ENCODE measurements at regions not wholly inside any gene's neighbourhood (a gene's known extent, or its start where the extent isn't known, plus 50 kb on each side); places are given as distances from the start of the nearest gene placed in this dataset.
"Not testable (repeated sequence)": the region's sequence is repeated elsewhere in the genome, so short reads cannot be mapped to it uniquely, and the experiment has no call there.

GRCh38 chr20:1845163-1845523 lies 50.1 kb upstream of the SIRPA start:
- DNase-seq: no peak

DNA sequence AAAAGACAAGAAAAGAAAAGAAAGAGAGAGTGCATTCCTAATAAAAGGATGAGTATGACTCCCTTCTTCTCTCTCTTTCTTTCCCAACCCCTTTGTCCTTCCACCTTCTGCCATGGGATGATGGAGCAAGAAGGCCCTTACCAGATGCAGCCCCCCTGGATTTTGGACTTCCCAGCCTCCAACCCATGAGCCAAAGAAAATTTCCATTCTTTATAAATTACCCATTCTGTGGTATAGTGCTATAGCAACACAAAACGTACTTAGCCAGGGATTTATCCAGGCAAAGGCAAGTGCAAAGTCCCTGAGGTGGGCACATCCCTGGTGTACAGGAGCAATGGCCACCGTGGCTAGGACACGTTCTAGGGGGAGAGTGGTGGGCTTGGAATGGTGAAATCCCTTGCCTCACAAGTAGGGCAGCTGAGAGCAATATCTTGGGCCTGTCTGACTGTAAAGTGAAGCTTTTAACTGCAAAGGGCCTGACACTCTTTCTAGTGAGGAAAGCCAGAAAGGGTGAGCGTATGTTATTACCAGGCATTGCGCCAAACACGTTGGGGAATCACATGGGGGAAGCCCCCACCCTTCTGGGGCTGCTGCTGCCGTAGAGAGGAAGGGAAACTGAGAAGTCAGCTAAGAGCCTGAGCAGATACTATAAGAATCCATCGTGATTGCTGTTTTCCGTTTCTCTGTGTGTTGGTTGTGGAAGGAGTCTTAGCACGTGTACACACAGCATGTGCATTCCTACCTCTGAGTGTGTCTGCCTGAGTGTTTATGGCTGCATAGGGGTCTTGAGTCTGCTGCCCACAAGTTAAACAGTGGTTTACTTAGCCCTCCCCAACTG lies 50.7 kb upstream of the SIRPA start:
- DNase-seq: peak; percentile 54

DNA sequence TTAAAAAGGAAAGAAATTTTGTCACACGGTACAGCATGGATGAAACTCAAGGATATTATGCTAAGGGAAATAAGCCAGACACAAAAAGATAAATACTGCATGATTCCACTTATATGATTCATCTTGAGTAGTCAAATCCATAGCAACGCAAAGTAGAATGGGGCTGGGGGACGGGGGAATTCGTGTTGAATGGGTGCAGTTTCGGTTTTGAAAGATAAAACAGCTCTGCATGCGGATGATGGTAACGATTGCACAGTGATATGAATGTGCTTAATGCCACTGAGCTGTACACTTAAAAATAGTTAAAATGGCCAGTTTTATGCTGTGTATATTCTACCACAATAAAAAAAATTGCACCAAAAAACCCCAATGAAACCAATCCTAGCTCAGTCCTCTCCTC lies 52.9 kb upstream of the SIRPA start:
- DNase-seq: no peak

DNA sequence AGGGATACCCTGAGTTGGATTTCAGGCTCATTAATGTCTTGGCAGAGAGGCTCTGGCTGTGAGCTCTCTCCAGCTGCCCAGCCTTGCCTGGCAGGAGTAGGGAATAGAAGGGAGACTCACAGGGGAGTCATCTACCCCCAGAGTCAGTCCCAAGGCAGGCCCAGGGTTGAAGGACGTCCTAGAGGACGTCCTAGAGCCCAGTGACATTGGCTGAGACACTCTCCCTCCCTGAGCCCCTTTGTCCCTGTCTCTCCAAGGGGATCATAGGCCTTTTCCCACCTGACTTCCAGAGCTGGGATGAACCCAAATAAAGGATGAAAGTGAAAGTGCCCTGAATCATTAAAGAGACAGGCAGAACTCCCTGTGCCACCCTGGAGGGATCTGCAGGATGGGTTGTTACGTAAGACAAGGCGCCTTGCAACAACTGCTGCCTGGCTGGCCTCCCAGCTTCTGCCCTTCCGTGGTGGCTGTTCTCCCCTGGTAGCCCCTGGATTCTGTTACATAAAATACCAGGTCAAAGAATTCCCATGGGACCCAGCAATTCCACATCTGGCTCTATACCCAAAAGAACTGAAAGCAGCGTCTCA lies 53.6 kb upstream of the SIRPA start:
- DNase-seq: no peak

DNA sequence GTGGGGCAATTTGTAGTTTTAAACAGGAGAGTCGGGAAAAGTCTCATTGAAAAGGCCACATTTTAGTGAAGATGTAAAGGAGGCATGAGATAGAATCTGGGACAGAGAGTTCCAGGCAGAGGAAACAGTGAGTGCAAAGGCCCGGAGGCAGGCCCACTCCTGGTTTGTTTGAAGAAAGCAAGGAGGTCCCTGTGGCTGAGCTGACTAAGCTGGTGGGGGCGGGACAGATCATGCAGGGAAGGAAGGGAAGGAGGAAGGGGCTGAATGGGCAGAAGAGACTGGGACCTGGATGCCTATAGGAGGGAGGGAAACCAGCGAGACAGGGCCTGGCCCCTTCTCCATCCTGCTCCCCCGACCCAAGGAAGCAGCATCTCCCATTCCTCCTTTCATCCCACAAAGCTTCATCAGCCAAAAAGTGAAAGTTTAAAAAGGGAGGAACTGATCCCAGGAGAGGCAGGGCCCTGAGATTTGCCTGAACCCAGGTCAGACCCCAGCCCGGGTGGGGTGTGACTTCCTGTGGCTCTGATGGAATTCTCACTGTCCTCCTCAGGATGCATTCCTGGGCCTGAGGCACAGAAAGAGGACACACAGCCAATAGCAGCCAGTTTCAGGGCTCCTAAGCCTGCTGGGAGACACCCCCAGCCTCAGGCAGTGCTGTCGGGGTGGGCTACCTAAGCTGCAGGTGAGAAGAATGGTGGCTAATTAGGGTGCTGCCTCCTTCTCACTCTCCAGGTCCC lies 54.2 kb upstream of the SIRPA start:
- no peak for DNase-seq

- not testable (repeated sequence) for DNase-seq
Observed at GRCh38 chr20:1839376-1840317, 55.6 kb upstream of the SIRPA start.

DNA sequence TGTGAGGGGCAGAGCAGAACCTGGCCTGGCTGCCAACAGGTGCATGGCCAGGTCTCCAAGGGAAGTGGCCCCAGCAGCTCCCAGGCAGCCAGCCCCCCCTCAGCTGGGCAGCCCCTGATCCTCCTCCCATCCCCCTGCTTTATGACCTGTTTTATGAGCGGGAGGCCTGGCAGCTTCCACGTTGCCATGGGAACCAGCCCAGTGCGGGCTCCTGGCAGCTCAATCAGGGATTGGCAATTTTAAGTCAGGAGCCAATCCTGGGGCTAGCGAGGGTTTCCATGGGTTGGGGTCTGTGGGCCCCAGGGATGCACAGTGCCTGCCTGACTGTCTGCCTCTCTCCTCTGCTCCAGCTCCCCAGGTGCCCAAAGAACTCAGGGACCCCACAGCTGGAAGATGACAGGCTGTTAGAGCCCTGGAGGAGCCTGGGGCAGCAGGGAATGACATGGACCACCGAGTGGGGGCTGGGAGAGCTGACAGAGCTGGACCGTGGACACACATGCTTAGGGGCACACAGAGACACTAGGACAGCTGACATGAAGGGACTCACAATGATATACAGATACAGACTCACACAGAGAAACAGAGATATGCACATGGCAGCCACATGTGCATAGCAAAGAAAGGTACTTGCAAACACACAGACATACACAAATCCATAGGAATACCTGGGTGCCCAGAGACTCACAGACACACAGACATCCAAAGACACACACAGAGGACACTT lies 56.5 kb upstream of the SIRPA start:
- DNase-seq: no peak

GRCh38 chr20:1835186-1836035 lies 59.8 kb upstream of the SIRPA start:
- DNase-seq: no peak

GRCh38 chr20:1833728-1834726 lies 61.2 kb upstream of the SIRPA start:
- no peak for DNase-seq

DNA sequence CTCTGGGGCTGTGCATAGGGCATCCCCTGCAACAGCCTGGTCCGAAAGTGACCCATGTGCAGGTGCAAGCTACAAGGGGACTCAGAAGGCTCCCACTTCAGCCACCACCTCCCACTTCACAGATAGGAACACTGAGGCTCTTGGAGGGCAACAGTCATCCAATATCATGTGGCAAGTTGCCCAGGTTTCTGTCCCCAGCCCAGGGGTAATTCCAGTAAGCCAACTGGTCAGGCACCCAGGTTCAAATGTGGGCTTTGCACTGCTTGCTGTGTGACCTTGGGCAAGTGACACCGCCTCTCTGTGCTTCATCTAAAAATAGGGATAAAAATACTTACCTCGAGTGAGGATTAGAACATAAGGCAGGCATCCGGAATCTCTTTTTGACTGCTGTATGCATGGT lies 62.0 kb upstream of the SIRPA start:
- no peak for DNase-seq

- DNase-seq: no peak
Observed at GRCh38 chr20:1832634-1833033, 62.6 kb upstream of the SIRPA start.

GRCh38 chr20:1831606-1832005 lies 63.6 kb upstream of the SIRPA start:
- no peak for DNase-seq

DNA sequence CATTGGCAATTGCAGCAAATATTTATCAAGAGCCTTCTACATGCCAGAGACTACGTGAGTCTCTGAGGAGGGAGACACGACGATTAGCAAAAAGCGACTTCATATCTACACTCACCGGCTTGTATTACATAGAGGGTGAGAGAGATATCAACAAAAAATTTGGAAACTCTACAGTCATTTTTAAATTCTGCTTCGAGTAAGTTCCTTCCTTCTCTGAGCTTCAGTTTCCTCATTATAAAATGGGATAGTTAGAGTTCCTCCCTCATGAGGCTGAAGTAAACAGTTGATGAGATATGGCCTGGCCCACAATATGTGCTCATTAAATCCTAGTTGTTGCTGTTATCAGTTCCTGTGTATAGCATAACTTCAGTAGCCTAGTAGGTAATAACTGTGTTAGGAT lies 64.1 kb upstream of the SIRPA start:
- DNase-seq: no peak

DNA sequence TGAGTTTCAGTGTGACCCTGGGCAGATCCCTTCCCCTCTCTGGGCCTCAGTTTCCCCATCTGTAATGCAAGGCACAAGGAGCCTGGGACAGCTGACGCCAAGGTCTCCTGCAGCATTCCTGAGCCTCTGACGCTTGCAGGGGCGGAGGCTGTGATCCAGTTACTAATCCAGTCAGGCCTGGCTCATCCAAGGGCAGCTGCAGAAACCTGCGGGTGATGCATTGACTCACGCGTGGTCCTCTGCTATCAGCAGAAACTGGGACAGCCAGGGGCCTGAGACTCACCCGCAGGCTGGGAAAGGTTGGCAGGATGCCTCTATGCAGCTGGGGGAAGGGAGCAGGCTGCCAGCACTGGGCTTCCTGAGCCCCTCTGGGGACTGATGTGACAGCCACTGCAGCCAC lies 65.0 kb upstream of the SIRPA start:
- DNase-seq: no peak

DNA sequence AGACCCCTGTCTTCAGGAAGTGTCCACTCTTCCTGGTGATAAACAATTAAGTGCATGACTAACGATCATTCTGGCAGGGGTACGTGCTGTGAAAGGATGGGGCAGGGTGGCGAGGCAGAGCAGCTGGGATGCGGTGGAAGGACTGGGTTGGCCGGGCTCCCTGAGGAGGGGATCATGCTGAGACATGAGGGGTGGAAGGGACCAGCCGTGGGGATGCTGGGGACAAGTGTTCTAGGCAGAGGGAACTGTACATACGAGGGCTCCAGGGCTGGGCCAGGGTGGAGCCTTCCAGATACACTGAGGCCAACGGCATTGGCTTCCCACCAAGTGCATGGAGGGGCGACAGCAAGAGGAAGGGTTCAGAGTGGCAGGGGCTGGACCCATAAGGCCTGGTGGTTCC lies 65.7 kb upstream of the SIRPA start:
- DNase-seq: no peak

GRCh38 chr20:1828786-1829131 lies 66.4 kb upstream of the SIRPA start:
- no peak for DNase-seq

- DNase-seq: no peak
Observed at GRCh38 chr20:1827974-1828785, 67.0 kb upstream of the SIRPA start.

GRCh38 chr20:1827510-1827973 lies 67.7 kb upstream of the SIRPA start:
- no peak for DNase-seq

- DNase-seq: no peak
Observed at GRCh38 chr20:1825938-1826445, 69.2 kb upstream of the SIRPA start.

All from activated CD8-positive, alpha-beta memory T cell treated with anti-CD3 and anti-CD28 coated beads, Interleukin-2, amount 50 U/mL, for 48 hours (primary cell).